ENCODE measurements at regions not wholly inside any gene's neighbourhood (a gene's known extent, or its start where the extent isn't known, plus 50 kb on each side); places are given as distances from the start of the nearest gene placed in this dataset.
"Not testable (repeated sequence)": the region's sequence is repeated elsewhere in the genome, so short reads cannot be mapped to it uniquely, and the experiment has no call there.

DNA sequence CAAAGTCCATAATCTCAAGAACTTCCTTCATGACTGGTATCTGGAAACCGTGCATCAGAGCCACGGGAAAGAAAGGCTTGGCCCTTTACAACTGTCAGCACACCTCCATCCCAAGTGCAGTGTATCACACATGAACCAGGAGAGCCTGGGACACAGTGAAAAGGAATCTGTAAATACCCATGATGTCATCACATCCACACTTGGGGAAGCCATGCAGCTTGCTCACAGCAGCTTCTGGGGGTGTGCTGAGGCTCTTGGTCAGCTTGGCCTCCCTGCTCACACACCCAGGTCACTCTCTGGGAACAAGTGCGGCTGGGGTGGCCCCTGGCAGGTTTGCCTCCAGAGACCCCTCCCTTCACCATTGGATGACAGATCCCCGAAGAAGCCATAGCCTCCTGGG lies 51.6 kb upstream of the ASAH2B start:
- DNase-seq; intact Hi-C loops (cut with DNase I): not testable (repeated sequence)

DNA sequence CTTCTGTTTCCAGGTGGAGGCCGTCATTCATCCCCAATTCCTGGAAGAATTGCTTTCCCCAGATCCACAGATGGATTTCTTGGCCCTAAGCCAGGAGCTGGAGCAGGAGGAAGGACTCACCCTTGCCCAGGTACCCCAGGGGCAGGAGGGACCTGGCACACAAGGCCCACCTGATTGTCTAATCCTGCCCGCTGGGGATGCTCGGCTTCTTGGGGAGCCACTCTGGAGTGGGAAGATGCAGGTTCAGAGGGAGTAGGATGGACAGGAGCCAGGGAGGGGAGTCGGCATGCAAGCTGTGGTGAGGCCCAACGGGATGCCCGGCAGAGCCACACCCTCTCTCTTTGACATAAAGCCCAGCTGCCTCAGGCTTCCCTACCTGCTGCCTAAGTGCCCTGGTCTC lies 55.4 kb upstream of the ASAH2B start:
- DNase-seq: peak in 1 of 10 donors; percentile 53
- intact Hi-C loops (cut with DNase I): not testable (repeated sequence)

DNA sequence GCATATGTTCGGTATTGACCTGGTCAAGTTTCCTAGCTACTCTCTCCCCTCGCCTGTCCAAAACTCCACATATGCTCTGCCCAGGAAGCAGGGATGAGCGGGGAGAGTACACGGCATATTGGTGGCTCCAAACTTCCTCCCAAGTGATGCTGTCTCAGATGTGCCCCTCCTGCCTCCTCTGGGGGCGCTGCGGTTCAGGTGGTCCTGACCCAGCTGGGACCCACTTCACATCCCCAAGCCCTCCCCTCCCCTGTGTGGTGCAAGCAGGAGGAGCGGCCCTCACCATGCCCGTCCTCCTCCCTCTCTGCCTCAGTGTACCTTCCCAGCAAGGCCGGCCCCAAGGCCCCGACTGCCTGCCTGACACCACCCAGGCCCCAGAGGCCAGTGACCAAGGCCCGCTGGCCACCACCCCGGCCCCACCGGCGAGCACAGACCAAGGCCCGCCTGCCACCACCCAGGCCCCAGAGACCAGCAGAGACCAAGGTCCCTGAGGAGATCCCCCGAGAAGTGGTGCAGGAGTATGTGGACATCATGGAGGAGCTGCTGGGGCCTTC lies 56.5 kb upstream of the ASAH2B start:
- intact Hi-C loops (cut with DNase I): not testable (repeated sequence)
- peak in 1 of 10 donors; percentile 64 for DNase-seq

DNA sequence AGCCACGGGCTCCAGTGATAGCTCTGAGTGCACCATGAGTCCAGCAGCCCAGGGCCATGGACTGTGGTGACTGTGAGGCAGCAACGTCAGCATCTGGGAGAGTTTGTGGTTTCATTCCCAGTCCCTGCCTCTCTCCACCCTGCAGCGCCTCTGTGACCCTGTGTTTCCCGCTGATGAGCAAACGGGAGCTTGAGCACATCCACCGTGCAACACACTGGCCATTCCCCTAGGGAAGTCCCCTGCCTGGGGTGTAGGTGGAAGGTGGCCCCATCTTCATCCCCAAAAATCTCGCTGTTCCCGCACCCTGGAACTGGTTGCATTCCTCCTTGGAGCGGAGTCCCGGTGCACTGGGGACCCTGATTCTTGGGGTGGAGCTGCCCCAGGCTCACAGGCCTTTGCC lies 56.9 kb upstream of the SGMS1 start:
- intact Hi-C loops (cut with DNase I): not testable (repeated sequence)
- DNase-seq: peak in 1 of 10 donors; percentile 61

DNA sequence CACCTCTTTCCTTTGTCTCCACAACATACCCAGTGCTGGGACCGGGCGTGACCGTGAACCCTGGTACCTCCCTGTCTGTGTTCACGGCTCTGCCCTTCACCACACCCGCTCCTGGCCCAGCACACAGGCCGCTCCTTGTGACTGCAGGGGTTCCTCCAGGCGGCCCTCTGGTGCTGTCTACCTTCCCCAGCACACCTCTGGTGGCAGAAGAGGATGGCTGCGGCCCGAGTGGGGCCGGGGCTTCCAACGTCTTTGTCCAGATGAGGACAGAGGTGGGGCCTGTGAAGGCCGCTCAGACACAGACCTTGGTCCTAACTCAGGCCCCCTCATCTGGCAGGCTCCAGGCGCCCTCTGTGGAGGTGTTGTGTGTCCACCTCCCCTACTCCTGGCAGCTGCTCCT lies 55.4 kb upstream of the SGMS1 start:
- intact Hi-C loops (cut with DNase I): no loop called here
- DNase-seq: peak in 2 of 10 donors; percentile 72

DNA sequence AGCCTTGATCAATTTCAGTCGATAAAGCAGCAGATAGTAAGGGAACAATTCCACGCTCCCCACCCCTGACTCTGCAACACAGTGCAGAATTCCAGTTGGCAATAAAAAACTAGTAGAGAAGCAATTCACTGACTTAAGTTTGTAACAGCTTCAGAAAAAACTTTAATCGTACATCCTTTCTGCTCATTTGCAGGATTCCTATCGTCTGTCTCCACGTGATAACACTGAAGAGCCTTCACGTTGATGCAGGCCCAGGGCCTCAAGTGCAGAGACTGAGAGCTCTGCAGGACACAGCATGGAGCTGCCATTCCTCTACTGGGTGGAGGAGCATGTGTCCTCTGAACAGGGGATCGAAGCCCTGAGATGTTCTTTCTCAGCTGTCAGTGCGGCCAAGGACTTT lies 51.8 kb upstream of the SGMS1 start:
- intact Hi-C loops (cut with DNase I): not testable (repeated sequence)

DNA sequence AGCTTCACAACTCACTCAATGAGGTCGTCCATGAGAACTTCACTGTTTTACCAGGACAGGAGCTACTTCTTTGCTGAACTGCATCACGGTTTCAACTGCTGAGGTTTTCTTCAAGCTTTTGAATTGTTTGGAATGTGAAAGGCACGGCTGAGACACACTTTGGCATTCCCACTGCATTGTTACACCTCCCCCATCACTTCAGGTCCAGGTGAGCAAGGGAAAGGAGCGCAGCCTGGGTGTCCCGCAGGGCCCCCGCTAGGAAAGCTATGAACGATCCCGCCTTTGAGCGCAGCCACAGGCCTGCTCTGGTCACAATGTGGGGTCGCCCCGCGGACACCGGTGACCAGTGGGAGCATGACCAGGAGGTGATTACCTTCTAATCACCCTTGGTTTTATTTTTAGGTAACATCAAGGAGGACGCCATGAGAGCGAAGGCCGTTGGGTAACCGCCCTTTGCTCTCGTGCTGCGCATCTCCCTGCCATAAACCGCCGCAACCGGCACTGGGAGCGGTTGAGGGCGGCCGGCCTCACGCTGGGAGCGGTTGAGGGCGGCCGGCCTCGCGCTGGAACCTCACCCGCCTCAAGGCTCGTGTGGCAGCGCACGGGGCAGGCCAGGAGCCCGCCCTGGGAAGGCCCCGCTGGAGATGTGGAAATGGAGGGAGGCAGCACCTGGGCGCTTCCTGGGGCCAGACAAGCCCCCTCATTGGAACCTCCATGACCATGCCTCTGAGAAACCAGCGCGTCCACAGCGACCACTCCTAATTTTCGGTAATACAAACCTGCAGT lies 50.9 kb upstream of the SGMS1 start:
- intact Hi-C loops (cut with DNase I): no loop called here
- DNase-seq: peak in 1 of 10 donors; percentile 64

More for the DNA sequence above, 51.8 kb upstream of the SGMS1 start:
- DNase-seq: peak in 1 of 10 donors; percentile 46
